HEK293T (cell line): ENCODE measurements at regions not wholly inside any gene's neighbourhood (a gene's known extent, or its start where the extent isn't known, plus 50 kb on each side); places are given as distances from the start of the nearest gene placed in this dataset.

ENCODE experiments used
- ARNT ChIP-seq: fragments of 450-650 bp; IDR thresholded peaks from 2 replicates; pipeline ENCODE4 v1.6.1; 2017; ENCODE audit warnings: mild to moderate bottlenecking
- FOXM1 ChIP-seq: fragments of 450-650 bp; IDR thresholded peaks from 2 replicates; pipeline ENCODE4 v1.6.1; 2017; ENCODE audit warnings: mild to moderate bottlenecking, borderline replicate concordance
- HDGF ChIP-seq: fragments of 450-650 bp; IDR thresholded peaks from 2 replicates; pipeline ENCODE4 v1.6.1; 2017; ENCODE audit warnings: antibody characterized with exemption, borderline replicate concordance
- L3MBTL2 ChIP-seq: fragments of 450-650 bp; conservative IDR thresholded peaks from 2 replicates; pipeline ENCODE4 v1.6.1; 2016; ENCODE audit warnings: mild to moderate bottlenecking
- SP1 ChIP-seq: fragments of 450-650 bp; IDR thresholded peaks from 2 replicates; pipeline ENCODE4 v1.6.1; 2017

- TF ChIP-seq HDGF (no peak), FOXM1 (no peak), ARNT (no peak), L3MBTL2 (no peak), SP1 (no peak)
Observed at GRCh38 chr17:72517413-72518158, 396.8 kb downstream of the SOX9 start.
